Peyer's patch (tissue), 4 donors: ENCODE measurements at regions not wholly inside any gene's neighbourhood (a gene's known extent, or its start where the extent isn't known, plus 50 kb on each side); places are given as distances from the start of the nearest gene placed in this dataset.

Experiments used
- POLR2A ChIP-seq, 2 donors: fragments of 450-650 bp; IDR thresholded peaks; one replicate each; pipeline ENCODE4 v1.5.1; 2017; ENCODE audit warnings: antibody characterized with exemption in 2 of 2, mild to moderate bottlenecking in 2 of 2, moderate library complexity in 2 of 2
- TF ChIP-seq, protein P1 (sequence below), 6 experiments: fragments of 450-650 bp in 4 of 6; fragments of 200-600 bp in 2 of 6; sonication (generic) in 1 of 6; IDR thresholded peaks; one replicate each; pipeline ENCODE4 v1.5.1; 2017 to 2019; ENCODE audit warnings: antibody characterized with exemption in 6 of 6, mild to moderate bottlenecking in 3 of 6, moderate library complexity in 1 of 6

GRCh38 chr5:135222771-135223170 lies 176.3 kb downstream of the MACROH2A1 start:
- TF ChIP-seq, protein P1, sequence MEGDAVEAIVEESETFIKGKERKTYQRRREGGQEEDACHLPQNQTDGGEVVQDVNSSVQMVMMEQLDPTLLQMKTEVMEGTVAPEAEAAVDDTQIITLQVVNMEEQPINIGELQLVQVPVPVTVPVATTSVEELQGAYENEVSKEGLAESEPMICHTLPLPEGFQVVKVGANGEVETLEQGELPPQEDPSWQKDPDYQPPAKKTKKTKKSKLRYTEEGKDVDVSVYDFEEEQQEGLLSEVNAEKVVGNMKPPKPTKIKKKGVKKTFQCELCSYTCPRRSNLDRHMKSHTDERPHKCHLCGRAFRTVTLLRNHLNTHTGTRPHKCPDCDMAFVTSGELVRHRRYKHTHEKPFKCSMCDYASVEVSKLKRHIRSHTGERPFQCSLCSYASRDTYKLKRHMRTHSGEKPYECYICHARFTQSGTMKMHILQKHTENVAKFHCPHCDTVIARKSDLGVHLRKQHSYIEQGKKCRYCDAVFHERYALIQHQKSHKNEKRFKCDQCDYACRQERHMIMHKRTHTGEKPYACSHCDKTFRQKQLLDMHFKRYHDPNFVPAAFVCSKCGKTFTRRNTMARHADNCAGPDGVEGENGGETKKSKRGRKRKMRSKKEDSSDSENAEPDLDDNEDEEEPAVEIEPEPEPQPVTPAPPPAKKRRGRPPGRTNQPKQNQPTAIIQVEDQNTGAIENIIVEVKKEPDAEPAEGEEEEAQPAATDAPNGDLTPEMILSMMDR (IDR thresholded peaks at IDR 0.05) = no peak
- TF ChIP-seq POLR2A (IDR thresholded peaks at IDR 0.05) = no peak
